ENCODE measurements at regions not wholly inside any gene's neighbourhood (a gene's known extent, or its start where the extent isn't known, plus 50 kb on each side); places are given as distances from the start of the nearest gene placed in this dataset.

GRCh38 chr13:111573801-111574200, 253.4 kb downstream of the TEX29 start:
- TF ChIP-seq POLR2A (IDR thresholded peaks at IDR 0.05) (no peak), CTCF (IDR thresholded peaks at IDR 0.05) (no peak)
